Smooth muscle cell (in vitro differentiated cells): ENCODE measurements at regions not wholly inside any gene's neighbourhood (a gene's known extent, or its start where the extent isn't known, plus 50 kb on each side); places are given as distances from the start of the nearest gene placed in this dataset.

Experiments used
- DNase-seq: peaks from one replicate; lab custom pipeline; 2025; ENCODE audit not compliant: unreplicated experiment; lab: John Stamatoyannopoulos, UW
- H2AFZ ChIP-seq: fragments of 200-600 bp; sonication (generic); 2 replicates; pipeline ENCODE4 v1.6.0; 2016; ENCODE audit warnings: antibody characterized with exemption, low read depth, mild to moderate bottlenecking
- H3F3A ChIP-seq: fragments of 200-600 bp; sonication (generic); 2 replicates; pipeline ENCODE4 v1.6.0; 2017; ENCODE audit warnings: antibody characterized with exemption, low read depth
- H3K27ac ChIP-seq: fragments of 200-600 bp; sonication (generic); 2 replicates; pipeline ENCODE4 v1.5.1; 2016; ENCODE audit warnings: low read depth, mild to moderate bottlenecking
- H3K27me3 ChIP-seq: fragments of 200-600 bp; sonication (generic); 2 replicates; pipeline ENCODE4 v1.6.1; 2016; ENCODE audit warnings: low read depth, mild to moderate bottlenecking
- H3K36me3 ChIP-seq: fragments of 200-600 bp; sonication (generic); 2 replicates; pipeline ENCODE4 v1.5.1; 2016; ENCODE audit warnings: low read depth
- H3K4me1 ChIP-seq: fragments of 200-600 bp; sonication (generic); 2 replicates; pipeline ENCODE4 v1.5.1; 2016; ENCODE audit warnings: low read depth
- H3K4me2 ChIP-seq: fragments of 200-600 bp; sonication (generic); 2 replicates; pipeline ENCODE4 v1.6.0; 2016; ENCODE audit warnings: mild to moderate bottlenecking
- H3K4me3 ChIP-seq: fragments of 200-600 bp; sonication (generic); 2 replicates; pipeline ENCODE4 v1.5.1; 2016; ENCODE audit warnings: mild to moderate bottlenecking
- H3K79me2 ChIP-seq: fragments of 200-600 bp; sonication (generic); 2 replicates; pipeline ENCODE4 v1.6.0; 2016; ENCODE audit warnings: low read depth, mild to moderate bottlenecking
- H3K9ac ChIP-seq: fragments of 200-600 bp; sonication (generic); 2 replicates; pipeline ENCODE4 v1.6.0; 2016; ENCODE audit warnings: low read depth
- H3K9me3 ChIP-seq: fragments of 200-600 bp; sonication (generic); replicated peaks from 2 replicates; pipeline ENCODE4 v1.5.1; 2016; ENCODE audit warnings: low read depth
- H4K20me1 ChIP-seq: fragments of 200-600 bp; sonication (generic); 2 replicates; pipeline ENCODE4 v1.6.0; 2016; ENCODE audit warnings: low read depth
- CTCF ChIP-seq: fragments of 200-600 bp; sonication (generic); IDR thresholded peaks from 2 replicates; pipeline ENCODE4 v1.5.1; 2017; ENCODE audit warnings: borderline replicate concordance, mild to moderate bottlenecking, antibody characterized with exemption; ENCODE audit not compliant: insufficient read depth, poor library complexity, severe bottlenecking
- WGBS: methylation state at CpG from one replicate; pipeline ENCODE4 v1.1.7; 2016; ENCODE audit warnings: low lambda C conversion rate; 5-methylcytosine and 5-hydroxymethylcytosine counted together

- no peaks in the 10 kb centered on the region for H3K79me2 ChIP-seq
- H3K27me3 ChIP-seq = no peaks in the 10 kb centered on the region
- no peak for DNase-seq
- H3K4me3 ChIP-seq = no peak overlapping the region
- no peak overlapping the region for H3K4me2 ChIP-seq
- no peak overlapping the region for H3K9ac ChIP-seq
- H3K36me3 ChIP-seq = no peaks in the 10 kb centered on the region
- no peaks in the 10 kb centered on the region for H3K4me1 ChIP-seq
- TF ChIP-seq CTCF = no peak
- 63% methylated on average over 9 of the region's 9 CpGs for WGBS
- H3K27ac ChIP-seq = no peak overlapping the region
- no peaks in the 10 kb centered on the region for H3K9me3 ChIP-seq
- no peak overlapping the region for H2AFZ ChIP-seq
- no peaks in the 10 kb centered on the region for H4K20me1 ChIP-seq
- no peaks in the 10 kb centered on the region for H3F3A ChIP-seq
Measured at GRCh38 chrX:69323786-69324720, 158.8 kb upstream of the PJA1 start.

GRCh38 chrX:69321789-69322188, 156.5 kb upstream of the PJA1 start:
- Histone ChIP-seq H3K4me3 (no peak overlapping the region), H3K9ac (no peak overlapping the region), H3K36me3 (no peaks in the 10 kb centered on the region), H3K4me1 (no peaks in the 10 kb centered on the region), H3K79me2 (no peaks in the 10 kb centered on the region), H3K27me3 (no peaks in the 10 kb centered on the region), H3K4me2 (no peak overlapping the region), H3K27ac (no peak overlapping the region), H3F3A (no peaks in the 10 kb centered on the region), H2AFZ (no peak overlapping the region), H4K20me1 (no peaks in the 10 kb centered on the region), H3K9me3 (no peaks in the 10 kb centered on the region)
- DNase-seq = no peak
- TF ChIP-seq CTCF = no peak
- WGBS = 79% methylated on average over 3 of the region's 3 CpGs

DNA sequence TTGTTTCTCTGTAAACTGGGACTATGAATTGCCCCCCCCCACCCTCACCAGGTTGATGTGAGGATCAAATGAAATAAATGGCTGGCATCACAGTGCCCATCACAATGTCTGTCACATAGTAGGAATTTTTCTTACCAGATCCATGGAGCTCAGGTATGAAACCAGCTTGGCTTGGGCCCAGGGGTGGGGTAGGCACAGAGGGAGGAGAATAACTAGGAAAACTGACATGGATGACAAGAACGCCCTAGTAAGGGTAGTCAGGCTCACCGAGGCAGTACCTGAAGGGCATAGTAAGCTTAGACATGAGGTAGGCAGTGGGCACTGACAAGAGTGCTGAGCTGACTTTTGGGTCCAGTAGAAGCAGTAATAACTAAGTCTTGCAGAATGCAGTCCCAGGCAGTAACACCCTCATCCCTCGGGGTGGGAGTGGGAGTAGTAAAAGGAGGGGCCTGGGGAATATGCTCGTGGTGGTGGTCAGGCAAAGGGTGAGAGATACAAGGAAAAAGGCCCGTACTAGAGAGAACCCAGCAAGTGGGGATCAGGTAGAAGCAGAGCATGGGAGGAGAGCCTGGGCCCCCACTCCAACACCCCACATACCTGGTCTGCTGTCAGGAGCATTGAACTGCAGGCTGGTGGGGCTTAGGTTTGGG, 155.9 kb upstream of the PJA1 start:
- Histone ChIP-seq H3K4me2 (no peak overlapping the region), H3K79me2 (no peaks in the 10 kb centered on the region), H3K4me1 (no peaks in the 10 kb centered on the region), H3K27ac (no peak overlapping the region), H3K9me3 (no peaks in the 10 kb centered on the region), H3K4me3 (no peak overlapping the region), H3K9ac (no peak overlapping the region), H3F3A (no peaks in the 10 kb centered on the region), H4K20me1 (no peaks in the 10 kb centered on the region), H3K27me3 (no peaks in the 10 kb centered on the region), H3K36me3 (no peaks in the 10 kb centered on the region), H2AFZ (no peak overlapping the region)
- no peak for TF ChIP-seq CTCF
- 73% methylated on average over 5 of the region's 5 CpGs for WGBS
- no peak for DNase-seq

GRCh38 chrX:69320116-69320515, 154.9 kb upstream of the PJA1 start:
- Histone ChIP-seq H3K27ac (no peak overlapping the region), H3K4me2 (no peak overlapping the region), H3K9me3 (no peaks in the 10 kb centered on the region), H3K27me3 (no peaks in the 10 kb centered on the region), H3K36me3 (no peaks in the 10 kb centered on the region), H3K79me2 (no peaks in the 10 kb centered on the region), H3K4me1 (no peaks in the 10 kb centered on the region), H3K9ac (no peak overlapping the region), H4K20me1 (no peaks in the 10 kb centered on the region), H3K4me3 (no peak overlapping the region), H3F3A (no peaks in the 10 kb centered on the region), H2AFZ (no peak overlapping the region)
- no peak for TF ChIP-seq CTCF
- 50% methylated on average over 1 of the region's 1 CpG for WGBS
- DNase-seq = no peak
